Upper lobe of left lung (tissue), 4 donors: ENCODE measurements at regions not wholly inside any gene's neighbourhood (a gene's known extent, or its start where the extent isn't known, plus 50 kb on each side); places are given as distances from the start of the nearest gene placed in this dataset.

Experiments used
- CTCF ChIP-seq, 6 experiments: fragments of 450-650 bp in 4 of 6; fragments of 200-600 bp in 2 of 6; sonication (generic) in 2 of 6; IDR thresholded peaks; one replicate each; pipeline ENCODE4 v1.5.1; 2016 to 2019; ENCODE audit warnings: antibody characterized with exemption in 6 of 6
- POLR2A ChIP-seq, 4 donors: fragments of 450-650 bp; IDR thresholded peaks; one replicate each; pipeline ENCODE4 v1.5.1; 2016 to 2017; ENCODE audit warnings: antibody characterized with exemption in 4 of 4, mild to moderate bottlenecking in 2 of 4

- no peak for TF ChIP-seq CTCF (IDR thresholded peaks at IDR 0.05)
- TF ChIP-seq POLR2A (IDR thresholded peaks at IDR 0.05): no peak
These were observed 201.7 kb upstream of the CHRNA7 start for GRCh38 chr15:31828594-31828993.
